HG02759 (cell line): ENCODE measurements at regions not wholly inside any gene's neighbourhood (a gene's known extent, or its start where the extent isn't known, plus 50 kb on each side); places are given as distances from the start of the nearest gene placed in this dataset.

Experiments
- ATAC-seq: cut with Tn5 transposase; IDR thresholded peaks from one replicate; pipeline ENCODE4 v1.9.1; 2021; ENCODE audit warnings: mild to moderate bottlenecking, moderate library complexity; ENCODE audit not compliant: unreplicated experiment

DNA sequence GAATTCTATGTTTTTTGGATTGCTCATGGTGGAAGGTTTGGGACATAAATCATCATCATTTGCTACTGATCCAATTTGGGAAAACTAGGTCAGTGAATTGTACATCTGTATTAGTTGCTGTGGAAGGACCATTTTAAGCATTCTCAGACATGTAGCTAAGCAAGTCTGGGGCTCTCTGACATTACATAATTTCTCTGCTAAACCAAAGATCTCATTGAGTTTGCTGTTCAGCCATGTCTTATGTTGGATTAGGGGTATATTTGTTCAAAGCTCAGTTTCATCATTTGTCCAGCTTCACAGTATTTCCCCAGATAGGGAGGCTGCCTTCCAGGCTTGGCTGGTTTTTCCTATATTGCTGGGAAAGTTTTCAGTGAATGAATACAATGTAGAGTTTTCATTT, 399.7 kb downstream of the MTX2 start:
- ATAC-seq = no peak

DNA sequence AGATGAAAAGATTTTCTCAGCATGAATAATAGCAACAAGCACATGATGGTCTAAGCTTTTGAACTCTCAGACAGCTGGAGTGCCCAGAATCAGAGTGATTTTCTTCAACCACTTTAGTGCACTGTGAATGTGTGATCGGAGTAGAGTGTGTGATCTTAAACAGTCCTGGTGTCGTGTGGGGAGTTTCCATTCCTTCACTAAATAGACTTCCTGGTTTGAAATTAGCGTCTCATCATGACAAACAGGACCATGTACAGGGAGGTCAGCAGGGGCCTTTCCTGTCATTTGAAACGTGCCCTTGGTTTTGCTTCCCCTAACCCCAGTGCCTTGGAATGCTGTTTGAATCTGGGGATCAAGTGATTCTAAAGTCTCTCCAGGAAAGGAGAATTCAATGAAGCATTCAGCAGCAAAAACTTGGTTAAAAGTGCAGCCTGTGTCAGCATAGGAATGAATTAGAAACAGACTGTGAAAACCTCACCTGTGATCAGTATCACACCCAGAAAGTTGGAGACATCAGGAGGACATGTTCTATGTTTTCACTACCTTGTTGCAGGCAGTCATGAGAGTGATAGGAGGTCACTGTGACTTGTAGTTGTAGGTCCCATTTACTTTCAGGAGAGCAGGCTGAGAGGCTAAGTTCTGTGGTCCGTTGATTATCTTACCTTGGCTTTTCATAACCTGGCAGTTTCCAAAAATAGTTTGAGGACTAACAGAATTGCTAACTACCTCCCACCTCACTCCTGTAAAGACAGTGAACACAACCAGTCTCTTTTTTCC, 400.3 kb downstream of the MTX2 start:
- peak; percentile 50 for ATAC-seq

DNA sequence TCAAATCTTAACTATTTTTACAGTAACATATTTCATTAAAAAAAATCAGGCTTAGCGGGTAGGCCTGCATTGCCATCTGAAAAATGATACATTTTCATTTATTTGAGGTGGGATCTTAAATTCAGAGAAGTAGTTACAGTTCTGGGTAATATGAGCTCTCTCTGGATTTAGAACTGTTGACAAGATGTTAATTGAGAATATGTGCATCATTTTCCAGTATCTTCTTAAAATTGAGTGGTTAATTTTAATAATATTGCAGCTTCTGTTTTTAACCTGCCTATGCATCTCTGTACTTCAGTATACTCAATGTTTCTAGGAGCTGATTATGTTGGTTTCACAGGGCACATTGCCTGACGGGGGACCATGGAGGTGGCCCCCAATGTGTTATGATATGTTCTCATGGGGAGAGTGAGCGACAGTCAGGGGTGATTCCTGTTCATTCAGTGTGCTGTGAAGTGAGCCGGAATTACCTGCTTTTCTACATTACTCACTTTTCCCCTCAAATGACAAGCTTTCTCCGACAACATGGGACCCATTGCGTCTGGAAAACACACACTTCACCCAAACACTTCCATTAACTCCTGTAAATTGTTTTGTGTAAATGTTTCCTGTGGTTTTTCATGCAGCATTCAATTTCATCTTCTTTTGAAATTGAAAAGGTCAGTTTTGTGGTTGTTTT, 406.2 kb downstream of the MTX2 start:
- ATAC-seq = no peak

DNA sequence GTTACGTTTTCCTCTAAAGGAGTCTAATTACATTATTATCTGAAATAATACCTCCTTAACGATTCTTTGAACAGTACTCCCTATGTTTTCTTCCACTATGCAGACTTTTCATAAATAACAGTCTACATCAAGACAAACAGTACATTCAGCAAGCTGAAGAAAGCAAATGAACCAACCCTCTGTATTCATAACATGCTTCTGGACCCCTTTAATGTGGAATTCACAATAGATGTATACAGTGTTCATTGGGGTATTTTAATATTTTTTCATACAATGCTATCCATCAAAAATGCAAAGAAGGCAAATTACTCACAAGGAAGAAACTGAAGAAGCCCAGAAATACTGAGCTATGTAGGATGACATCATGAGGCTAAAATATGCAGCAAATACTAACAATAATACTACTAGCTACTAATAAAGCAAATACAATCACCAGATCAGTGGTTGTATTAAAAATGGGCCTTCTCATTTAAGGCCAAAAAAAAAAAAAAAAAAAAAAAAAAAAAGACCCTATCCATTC, 408.6 kb downstream of the MTX2 start:
- no peak for ATAC-seq

DNA sequence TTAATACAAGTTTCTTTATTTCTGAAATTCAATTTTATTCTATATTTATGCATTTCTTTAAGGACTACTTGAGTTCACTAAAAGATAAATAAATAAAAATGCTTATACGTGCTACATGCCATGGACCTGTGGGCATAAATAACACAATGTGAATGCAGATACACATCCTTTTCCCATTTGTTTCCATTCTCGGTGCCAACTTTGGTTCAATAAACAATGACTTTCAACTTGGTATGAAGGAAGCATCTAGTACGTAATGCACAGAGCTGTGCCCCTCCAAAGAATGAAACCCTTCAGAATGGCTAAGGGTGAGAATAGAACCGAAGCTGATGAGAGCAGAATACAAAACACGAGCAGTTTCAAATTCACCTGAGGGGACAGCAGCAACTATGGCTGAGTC, 409.3 kb downstream of the MTX2 start:
- ATAC-seq = no peak

DNA sequence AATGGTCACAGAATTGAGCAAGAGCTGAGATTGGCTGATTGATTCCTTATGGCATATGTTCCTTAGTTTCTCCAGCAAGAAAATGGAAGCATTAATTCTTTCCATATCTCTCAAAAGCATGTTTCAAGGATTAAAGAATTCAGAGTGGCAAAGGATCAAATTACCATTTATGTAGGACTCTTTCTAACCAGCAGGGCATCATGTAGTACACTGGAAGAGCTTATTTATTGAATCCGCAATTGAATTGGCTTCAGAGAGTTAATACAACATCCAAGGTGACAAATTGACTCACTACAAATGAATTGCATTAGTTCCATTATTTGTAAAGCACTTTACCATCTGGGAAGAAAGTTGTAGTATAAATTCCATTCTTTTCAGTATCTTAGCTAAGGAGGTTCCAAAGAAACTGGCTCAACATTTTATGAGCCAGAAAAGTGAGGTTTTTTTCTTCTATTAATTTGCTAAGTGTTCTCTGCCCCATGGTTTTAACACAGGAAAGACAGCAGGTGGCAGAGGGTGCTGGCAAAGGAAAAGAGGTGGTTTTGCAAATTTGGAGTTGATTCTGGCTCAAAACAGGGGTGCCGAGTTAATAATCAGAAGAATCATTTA, 409.9 kb downstream of the MTX2 start:
- no peak for ATAC-seq

DNA sequence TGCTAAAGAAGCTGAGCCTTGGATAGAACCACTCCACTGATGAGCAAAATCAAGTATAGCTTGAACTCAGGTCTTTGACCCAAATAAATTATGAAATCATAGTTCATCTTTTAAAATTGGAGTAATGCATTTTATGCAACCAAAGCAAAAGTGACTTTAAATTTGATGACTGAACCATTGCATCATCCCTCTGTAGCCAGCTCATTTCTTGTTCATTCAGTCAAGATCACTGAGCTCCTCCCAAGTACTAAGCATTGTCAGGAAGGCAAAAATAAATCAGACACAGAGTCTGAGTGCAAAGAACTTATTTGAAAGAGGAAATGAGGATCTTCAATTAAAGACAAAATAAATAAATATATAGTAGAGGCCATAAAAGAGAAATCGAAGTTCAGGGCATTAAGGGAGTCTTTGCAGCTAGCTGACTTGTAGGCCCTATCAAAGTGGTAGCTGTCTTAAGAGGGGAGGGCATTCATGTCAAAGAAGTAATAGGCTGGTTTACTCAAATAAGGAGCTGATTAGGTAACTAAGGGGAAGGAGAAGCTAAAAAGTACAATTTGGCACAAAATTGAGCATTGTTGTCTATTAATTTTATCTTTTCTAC, 411.8 kb downstream of the MTX2 start:
- ATAC-seq = no peak

DNA sequence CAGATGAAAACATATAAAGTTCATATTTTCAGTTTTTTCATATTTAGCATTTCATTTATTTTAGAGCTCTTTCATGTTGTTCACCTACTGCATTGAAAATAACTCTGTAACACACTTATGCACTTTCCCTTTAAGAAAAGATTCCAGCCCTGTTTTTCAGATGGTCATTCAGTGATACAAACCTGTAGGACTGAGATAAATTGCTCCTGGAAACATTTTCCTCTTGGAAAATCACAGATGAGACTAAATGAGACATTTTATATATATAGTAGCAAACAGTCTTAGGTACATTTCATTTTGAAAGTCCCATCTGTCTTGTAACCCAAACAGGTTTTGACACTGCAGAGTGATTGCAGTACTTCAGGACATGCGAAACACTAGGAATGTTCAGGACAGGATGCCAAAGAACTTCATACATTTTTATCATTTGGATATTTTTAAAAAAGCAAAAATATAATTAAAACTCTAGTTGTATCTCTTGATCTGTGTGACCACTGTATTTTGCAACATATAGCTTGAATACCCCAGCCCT, 412.4 kb downstream of the MTX2 start:
- ATAC-seq = no peak

DNA sequence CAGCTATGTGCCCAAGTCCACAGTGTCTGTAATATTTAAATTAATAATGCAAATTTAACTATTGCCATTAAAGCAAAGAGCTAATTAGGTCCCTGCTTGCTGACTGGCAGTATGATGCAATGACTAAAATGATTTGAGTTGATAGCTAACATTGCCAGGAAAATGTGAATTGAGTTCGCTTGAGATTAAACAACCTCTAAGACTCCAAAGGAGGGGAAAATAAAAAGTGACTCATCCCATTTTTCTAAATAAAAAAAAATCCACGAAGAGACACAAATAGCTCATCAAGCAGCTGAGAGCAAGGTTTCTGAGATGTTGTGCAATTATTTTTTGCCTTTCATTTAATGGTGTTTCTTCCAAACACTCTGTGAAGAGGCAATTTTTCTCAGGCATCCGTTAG, 413.0 kb downstream of the MTX2 start:
- ATAC-seq = no peak

DNA sequence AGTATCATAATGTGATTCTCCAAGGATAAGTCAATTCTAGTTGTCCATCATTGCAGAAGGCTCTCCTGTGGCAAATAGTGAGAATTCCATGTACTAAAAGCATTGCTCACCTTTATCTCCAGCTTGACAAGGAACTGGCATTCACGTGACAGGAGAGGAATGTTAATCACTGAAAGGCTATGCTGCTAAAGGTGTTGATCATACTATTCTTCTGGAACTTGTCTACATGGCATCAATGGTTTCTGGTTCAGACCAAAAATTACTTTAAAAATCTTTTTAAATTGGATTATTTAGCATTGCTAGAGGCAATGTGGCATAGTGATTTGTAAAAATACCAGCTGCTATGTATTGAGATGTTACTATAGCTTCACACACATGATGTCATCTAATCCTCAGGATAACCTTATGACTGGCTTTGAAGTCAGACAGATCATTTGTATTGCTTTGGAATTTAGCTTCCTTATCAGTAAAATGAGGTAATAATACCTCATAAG, 414.4 kb downstream of the MTX2 start:
- ATAC-seq = no peak

DNA sequence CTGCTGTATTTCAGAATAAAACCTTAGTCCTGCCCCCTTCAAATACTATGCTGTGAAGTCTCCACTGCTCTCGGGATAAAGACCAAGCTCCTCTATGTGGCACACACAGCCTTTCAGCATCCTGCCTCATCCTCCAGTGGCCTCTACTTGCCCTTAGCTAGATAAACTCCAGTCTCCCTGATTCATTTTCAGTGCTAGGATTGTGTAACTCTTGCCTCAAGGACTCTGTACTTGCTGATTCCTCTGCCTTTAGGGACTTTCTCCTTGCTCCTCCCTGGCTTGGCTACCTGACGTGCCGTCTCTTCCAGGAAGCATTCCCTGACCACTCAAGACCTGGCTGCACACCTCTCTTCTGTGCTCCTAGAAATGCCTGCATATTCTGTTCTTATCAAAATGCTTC, 416.7 kb downstream of the MTX2 start:
- no peak for ATAC-seq

DNA sequence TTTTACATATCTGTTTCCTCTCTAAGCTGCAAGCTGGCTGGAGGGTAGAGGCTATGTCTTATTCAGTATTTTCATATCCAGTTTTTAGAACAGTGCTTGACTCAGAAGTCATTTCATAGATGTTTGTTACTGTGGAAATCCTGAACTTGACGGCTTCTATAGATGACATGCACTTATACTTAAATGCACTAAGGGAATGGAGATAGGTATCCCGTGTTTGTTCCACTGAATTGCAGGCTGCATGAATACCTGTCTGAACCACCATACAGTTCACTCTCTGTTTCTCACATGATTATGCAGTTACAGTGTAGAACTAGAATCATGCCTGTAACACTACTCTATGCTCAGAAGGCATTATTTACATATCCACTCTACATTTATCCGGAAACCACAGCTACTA, 417.1 kb downstream of the MTX2 start:
- ATAC-seq = no peak

DNA sequence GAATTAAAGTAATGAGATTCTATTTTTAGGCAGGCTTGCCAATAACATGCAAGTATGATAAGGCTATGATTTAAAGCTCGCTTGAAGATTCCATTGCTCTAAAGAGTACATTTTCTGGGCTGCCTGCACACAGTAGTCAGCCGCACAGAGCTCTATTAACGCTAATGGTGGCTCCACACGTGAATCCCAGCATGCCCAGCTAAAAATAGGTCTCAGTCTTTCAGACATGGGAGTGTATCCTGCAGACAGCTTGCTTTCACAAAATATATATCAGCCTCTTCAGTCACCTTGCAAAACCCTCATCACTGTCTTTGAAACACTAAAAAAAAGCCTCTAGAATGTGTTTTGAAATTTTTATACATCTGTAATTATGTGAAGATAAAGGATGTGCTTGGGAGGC, 418.1 kb downstream of the MTX2 start:
- no peak for ATAC-seq

DNA sequence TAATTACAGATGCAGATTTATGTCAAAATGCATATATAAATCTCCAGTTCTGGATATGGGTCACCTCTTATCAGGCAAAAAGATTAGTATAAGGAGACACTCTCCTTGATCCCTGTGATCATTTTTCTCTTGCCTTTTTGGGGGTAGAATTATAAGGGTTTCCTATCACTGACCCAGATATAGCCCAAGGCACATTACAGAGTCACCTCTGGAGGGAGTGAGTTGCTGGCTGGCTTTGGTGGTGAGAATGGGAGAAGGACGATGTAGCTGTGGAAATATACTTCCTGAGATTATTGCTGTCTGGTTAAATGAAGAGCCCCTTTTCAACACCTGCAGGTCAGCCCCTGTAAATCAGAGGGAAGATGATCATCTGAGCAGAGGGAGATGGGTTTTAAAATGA, 418.7 kb downstream of the MTX2 start:
- no peak for ATAC-seq

DNA sequence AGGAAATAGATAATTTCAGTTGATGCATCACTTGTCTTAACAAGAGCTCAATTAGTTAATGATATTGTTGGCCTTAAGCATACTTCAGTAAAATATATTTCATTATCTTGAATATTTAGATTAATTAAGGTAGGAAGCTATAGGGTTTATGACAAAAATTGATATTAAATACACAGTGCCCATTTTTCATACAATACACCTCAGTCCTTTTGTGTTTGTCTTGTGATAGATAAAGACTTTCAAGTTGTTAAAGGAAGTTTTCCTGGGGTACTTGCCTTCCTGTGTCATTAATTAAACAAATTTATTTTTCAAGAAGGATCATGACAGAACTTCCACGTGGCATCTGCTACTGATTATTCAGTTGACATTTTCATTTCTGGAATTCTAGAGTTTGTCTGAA, 420.5 kb downstream of the MTX2 start:
- no peak for ATAC-seq

DNA sequence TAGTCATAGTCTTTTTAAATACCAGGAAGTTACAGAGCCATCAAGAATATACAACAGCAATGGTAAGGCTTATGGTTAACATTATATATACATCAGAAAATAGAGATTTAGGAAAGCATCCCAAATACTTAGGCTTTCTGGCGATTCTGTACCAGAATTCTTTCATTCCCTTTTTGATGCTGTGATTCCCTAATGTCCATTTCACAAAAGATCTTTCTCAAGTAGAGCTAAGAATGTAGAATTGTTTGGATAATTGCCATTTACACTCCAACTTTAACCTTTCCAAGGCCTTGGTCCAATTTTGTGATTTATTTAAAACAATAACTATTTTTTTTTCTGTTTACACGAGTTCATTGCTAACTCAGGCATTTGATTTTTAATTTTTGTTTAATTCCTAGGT, 422.2 kb downstream of the MTX2 start:
- no peak for ATAC-seq

DNA sequence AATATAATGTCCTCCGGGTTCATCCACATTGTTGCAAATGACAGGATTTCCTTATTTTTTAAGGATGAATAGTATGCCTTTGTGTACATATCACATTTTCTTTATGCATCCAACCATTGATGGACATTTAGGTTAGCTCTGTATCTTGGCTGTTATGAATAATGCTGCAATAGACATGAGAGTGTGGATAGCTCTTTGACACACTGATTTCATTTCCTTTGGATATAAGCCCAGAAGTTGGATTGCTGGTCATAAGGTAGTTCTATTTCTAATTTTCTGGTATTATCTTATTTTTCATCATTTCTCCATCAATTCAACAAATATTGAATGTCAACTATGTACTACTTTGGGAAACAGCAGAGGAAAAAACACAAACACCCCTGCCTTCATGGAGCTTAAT, 423.3 kb downstream of the MTX2 start:
- no peak for ATAC-seq

DNA sequence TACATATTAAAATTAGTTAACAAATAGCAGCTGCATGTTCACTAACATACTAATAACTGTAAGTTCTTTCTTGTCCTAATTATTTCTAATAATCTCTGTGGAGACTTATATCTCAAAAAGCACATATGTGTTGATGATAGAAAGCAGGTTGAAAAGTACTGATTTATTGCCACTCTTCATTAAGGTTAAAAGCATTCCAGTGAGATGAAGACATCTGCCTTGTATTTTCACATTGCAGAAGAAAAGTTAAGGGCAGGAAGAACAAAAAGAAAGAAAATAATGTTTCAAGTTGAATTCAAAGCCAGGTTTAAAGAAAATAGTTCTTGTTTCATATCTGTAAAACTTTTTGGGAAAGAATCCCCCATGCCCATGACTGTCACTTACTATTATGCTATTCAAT, 429.9 kb downstream of the MTX2 start:
- no peak for ATAC-seq

DNA sequence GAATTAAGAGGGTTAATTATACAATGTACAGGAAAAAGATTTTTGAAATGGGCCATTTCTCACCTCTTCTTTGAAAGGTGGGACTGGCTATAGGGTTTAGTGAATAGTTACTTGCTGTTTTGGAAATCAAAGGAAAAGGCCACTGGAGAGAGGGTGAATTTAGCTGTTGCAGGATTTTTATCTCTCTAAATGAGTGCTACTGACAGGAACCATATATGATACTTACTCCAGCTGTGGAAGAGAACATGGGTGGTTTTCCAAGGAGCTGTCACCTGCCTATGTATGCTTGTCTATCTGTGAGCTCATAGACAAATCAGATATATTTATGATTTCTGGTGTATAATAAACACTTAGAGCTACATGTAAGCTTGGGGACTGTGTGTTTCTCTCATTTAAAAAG, 430.4 kb downstream of the MTX2 start:
- no peak for ATAC-seq

DNA sequence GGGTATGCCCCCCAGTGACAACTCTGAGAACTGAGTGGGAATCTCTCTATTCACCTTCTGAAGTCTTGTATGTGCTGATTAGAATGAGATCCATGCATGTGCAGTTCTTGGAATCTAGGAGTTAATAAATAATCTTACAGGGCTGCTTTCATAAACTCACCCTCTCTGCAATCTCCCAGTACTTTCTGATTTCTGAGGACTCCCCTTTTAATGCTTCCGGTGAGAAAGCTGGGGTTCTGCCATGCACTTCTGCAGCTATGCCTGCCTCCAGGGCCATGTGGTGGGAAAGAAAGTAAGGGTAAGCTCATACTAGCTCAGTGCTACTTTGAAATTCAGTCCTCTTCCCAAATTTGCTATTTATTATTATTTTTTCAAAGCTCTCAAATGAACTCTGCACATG, 432.9 kb downstream of the MTX2 start:
- no peak for ATAC-seq

DNA sequence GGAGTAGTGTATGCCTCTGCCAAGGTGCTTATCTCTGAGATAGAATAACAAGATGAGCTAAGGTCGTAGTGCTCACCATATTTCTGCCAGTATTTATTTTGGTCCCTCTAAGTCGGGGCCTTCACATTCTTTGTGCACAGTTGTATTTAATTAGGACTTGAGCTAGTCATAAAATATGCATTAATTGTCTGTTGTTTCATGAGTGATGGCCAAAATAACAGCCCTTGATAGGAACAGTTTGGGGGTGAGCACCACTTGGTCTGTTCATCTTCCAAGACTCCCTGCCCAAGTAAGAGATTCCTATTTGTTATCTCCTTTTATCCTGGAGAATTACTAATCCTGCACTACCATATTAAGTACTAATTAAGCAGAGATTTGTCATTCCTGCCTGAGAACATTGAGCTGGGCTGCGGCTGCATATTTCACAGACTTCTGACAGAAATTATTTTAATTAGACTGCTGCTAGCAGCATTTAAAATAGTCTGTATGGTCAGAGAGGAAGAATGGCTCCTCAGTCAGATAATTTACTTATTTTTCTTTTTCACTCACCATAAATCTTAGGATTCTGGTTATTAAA, 435.1 kb downstream of the MTX2 start:
- ATAC-seq = no peak
